Left ventricle myocardium superior (tissue), 1 donor: ENCODE measurements at regions not wholly inside any gene's neighbourhood (a gene's known extent, or its start where the extent isn't known, plus 50 kb on each side); places are given as distances from the start of the nearest gene placed in this dataset.

ENCODE experiments used
- ATAC-seq: fragments of 200-7000 bp; cut with Tn5 transposase; one replicate; pipeline ENCODE4 v1.9.1; 2020; ENCODE audit warnings: mild to moderate bottlenecking, moderate library complexity
- DNase-seq: peaks from one replicate; pipeline ENCODE4 v3.0.0-alpha.2; 2020
- intact Hi-C: fragments of 100-400 bp; cut with micrococcal nuclease; formaldehyde crosslinking; loops from one replicate; pipeline ENCODE4 v1.11.0; 2022
- donor health status: DM: no; HTN: yes; CAD: no; lungs with severe emphysema.

- DNase-seq (no peak), ATAC-seq (no peak)
- intact Hi-C loops = no loop called here
These were observed 141.1 kb upstream of the IRX2 start for GRCh38 chr5:2892466-2893000.

- ATAC-seq = no peak
- intact Hi-C loops = no loop called here
- DNase-seq = no peak
These were observed 140.3 kb upstream of the IRX2 start for GRCh38 chr5:2891781-2892180.

- ATAC-seq (no peak), DNase-seq (no peak)
- intact Hi-C loops = no loop called here
These were observed 138.5 kb upstream of the IRX2 start for GRCh38 chr5:2890011-2890410.

DNA sequence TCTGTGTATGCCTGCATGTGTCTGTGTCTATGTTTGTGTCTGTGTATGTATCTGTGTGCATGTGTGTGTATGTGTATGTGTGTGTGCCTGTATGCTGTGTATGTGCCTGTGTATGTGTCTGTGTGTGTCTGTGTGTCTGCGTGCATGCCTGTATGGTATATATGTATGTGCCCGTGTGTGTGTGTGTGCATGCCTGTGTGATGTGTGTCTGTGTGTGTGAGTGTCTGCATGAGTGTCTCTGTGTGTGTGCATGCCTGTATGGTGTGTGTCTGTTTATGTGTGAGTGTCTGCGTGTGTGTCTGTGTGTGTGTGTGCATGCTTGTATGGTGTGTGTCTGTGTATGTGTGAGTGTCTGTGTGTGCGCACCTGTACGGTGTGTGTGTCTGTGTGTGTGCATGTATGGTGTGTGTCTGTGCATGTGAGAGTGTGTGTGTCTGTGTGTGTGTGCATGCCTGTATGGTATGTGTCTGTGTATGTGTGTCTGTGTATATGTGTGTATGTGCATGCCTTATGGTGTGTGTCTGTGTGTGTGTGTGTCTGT, 137.1 kb upstream of the IRX2 start:
- ATAC-seq (no peak), DNase-seq (no peak)
- intact Hi-C loops = no loop called here

- no peak for ATAC-seq
- intact Hi-C loops = no loop called here
- no peak for DNase-seq
These were observed 136.2 kb upstream of the IRX2 start for GRCh38 chr5:2887481-2888348.

DNA sequence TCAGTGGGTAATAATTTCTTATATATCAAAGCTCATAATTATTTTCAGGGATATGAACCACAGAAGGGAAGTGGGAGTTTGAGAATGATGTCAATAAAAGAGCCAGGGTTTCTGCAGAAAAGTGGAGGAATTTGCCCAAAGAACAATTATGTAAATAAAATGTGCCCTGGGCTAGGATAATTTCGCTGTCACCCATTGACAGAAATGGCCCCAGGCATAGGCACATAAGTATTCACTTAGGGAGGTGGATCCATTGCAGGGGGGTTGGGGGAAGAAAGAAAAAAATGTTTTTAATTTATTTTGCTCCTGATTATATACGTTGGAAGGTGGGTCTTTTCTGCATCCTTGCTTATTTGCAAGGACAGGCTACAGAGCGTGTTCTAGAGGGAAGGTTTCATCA, 135.1 kb upstream of the IRX2 start:
- intact Hi-C loops = no loop called here
- DNase-seq (no peak), ATAC-seq (no peak)

DNA sequence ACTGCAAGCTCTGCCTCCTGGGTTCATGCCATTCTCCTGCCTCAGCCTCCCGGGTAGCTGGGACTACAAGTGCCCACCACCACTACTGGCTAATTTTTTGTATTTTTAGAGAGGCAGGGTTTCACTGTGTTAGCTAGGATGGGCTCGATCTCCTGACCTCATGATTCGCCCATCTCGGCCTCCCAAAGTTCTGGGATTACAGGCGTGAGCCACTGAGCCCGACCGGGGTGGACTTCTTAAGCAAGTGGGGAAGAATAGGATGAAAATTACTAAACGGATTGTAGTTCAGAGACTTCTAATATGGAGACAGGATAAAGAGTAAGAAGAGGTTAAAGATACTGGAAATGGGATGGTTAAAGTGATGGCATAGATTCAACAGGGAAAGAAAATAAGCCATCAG, 132.3 kb upstream of the IRX2 start:
- no peak for DNase-seq
- no peak for ATAC-seq
- intact Hi-C loops = no loop called here

DNA sequence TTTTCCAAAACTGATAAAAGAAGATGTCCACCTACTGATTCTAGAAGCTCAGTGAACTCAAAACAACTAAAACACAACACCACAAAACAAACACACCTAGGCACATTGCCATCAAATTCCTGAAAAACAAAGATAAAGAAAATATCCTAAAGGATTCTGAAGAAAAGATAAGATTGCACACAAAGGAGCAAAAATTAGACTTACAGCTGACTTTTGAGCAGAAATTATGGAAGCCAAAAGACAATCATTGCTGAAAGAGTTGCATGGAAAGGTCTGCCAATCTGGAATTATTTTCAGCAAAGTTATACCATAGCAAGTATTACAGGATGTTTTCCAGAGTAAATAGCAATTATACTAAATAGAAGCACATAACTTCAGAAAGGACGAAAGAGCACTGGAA, 128.2 kb upstream of the IRX2 start:
- DNase-seq (no peak), ATAC-seq (no peak)
- intact Hi-C loops = no loop called here

DNA sequence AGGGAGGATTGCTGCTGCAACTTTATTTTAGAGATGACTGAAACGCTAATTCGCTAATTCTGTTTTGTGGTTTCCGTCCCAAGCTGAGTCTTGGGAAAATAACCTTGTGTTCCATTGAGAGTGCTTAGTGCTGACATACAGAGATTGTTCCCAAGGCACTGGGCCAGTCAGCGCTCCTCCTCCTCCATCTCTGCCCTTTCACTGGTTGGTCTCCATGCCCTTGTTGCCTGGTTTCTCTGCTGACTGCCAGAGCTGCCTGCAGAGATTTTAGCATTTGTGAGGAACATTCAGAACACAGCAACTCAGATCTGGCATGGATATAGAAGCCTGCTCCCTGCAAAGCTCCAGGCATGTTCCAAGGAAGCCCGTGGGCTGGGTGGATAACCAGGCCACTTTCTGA, 126.0 kb upstream of the IRX2 start:
- ATAC-seq (no peak), DNase-seq (no peak)
- intact Hi-C loops = no loop called here

DNA sequence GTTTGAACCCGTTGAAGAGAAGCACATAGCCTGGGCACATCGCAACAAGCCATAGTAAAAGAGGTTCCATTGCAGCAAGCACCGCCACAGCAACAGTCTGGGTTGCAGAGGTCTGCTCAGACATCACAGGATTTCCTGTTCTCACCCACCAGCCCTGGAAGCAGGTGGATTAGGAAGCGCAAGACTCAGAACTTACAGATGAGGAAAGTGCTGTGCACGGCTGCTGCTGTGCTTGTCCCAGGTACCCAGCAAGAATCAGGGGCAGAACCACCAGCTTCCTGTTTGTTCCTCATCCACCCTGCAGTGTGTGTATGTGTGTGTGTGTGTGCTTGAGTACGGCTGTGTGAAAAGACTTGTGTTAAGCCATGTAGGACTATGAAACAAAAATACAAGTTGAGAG, 124.7 kb upstream of the IRX2 start:
- DNase-seq (no peak), ATAC-seq (no peak)
- intact Hi-C loops = no loop called here

DNA sequence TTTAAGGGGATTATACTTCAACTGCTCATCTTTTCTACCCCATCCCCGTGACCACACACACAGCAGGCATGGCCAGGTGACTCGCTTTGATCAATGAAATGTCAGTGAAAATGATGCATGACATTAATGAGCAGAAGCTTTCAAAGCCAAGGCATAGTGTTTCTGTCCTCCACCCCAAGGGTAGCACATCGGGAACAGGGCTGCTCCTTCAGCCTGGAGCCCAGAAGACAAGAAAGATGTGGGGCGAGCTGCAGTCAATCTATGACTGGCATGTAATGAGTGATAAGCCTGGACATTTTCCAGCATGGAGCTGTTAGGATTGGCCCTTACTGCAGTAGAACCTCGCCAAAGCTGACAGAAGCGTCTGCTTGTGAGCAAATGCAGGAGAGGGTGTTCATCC, 122.6 kb upstream of the IRX2 start:
- intact Hi-C loops = no loop called here
- no peak for ATAC-seq

DNA sequence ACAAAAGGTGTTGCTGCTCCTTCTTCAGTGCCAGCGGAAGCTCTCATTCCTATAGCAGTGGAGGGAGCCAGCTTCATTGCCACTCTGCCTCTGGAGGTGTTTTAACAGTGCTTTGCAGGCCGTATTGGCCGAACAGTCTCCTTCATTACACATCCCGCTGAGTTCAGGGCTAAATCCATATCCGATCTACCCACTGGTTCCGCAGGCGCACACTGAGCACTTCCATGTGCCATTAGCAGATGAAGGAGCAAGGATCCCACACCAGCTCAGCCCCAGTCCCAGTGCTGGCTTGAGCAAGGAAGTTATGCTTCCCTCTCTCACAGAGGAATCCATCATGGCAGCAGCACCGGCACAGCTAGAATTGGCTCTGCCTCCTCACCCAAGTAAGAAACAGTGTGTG, 121.2 kb upstream of the IRX2 start:
- DNase-seq (no peak), ATAC-seq (no peak)
- intact Hi-C loops = no loop called here

More for the DNA sequence above, 122.6 kb upstream of the IRX2 start:
- no peak for DNase-seq

DNA sequence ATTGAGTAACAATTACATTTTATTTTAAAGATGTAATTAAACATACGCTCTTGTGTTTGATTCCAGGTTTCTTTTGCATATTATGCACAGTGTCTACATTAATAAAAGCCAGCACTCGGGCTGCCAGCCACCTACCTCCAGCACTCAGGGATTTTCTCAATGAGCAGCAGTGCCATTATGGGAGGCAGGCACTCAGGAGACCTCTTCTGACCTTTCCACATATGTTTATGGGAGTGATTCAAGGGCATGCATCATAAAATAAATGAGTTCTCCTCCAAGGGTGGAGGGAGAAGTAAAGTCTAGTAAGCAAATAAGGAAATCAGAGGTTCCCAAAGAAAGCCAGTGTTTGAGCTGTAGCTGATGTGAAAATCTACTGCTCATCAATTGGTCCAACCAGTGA, 119.8 kb upstream of the IRX2 start:
- ATAC-seq = no peak
- intact Hi-C loops = no loop called here

GRCh38 chr5:2869471-2869870, 118.0 kb upstream of the IRX2 start:
- intact Hi-C loops = no loop called here
- no peak for DNase-seq
- ATAC-seq = no peak

More for the DNA sequence above, 119.8 kb upstream of the IRX2 start:
- DNase-seq = no peak

DNA sequence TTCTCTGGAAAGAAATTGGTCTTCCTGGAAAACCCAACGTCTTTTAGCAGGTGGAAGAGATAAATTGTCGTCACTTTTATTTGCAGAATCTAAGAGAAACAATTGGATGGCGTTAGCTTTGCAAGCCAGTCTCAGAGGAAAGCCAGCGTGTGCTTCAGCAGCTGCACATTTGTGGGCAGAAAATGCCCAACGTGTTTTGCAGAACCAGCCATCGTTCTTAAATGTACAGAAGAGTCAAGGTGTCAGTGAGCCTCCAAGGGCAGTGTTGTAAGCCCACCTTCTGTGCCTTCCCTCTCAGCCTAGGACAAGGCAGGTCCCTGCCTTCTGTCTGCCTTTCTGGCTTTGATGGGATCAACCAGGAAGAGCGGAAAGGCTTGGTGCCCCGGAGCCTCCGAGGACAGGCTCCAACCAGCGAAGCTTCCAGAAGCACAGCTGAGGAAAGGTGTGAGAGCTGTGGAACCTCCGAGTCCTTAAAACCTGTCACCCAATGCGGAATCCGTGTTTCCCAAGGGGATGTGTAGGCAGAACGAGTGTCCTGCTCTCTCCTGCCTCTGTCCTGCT, 116.0 kb upstream of the IRX2 start:
- intact Hi-C loops = no loop called here

GRCh38 chr5:2866662-2867372, 115.3 kb upstream of the IRX2 start:
- ATAC-seq = no peak
- intact Hi-C loops = no loop called here
- DNase-seq = no peak

More for the DNA sequence above, 116.0 kb upstream of the IRX2 start:
- ATAC-seq (no peak), DNase-seq (no peak)

GRCh38 chr5:2865856-2866255, 114.4 kb upstream of the IRX2 start:
- intact Hi-C loops = no loop called here
- DNase-seq = no peak

GRCh38 chr5:2864515-2865105, 113.1 kb upstream of the IRX2 start:
- DNase-seq = no peak
- intact Hi-C loops = no loop called here
- no peak for ATAC-seq

More at GRCh38 chr5:2865856-2866255, 114.4 kb upstream of the IRX2 start:
- ATAC-seq = no peak

DNA sequence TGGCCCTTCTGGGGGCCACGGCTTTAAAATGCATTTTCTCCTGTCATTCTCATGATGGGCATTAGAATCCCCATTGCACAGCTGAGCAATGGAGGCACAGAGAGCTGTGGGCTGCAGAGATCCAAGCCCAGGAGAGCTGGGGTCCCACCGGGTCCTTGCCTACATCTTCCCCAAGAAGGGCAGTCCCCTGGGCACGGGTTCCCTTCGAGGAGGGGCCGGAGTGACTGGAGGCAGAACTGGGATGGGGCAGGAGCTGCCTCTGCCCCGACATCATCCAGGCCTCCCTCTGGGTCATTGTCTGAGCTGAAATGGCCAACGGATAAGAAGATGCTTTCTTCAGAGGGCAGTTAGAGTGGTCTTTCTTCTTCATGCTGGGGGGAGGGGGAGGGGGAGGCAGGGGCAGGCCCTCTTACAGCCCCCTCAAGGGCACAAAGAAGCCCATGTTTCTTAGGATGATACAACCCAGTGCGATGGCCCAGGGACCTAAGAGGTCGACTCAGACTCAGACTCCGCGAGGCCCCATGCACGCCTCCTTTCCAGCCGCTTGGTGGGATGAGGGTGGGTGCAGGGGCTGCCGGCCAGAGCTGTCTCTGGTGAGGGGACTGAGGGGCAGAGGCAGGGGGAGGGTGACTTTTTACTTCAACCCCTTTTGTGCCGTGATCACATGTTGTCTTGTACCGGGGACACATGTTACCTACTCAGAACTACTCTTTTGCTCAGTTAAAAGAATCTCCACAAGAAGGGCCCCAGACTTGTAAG, 112.4 kb upstream of the IRX2 start:
- no peak for ATAC-seq
- DNase-seq = no peak
- intact Hi-C loops = no loop called here
